Testis (tissue), 2 donors: ENCODE measurements at regions not wholly inside any gene's neighbourhood (a gene's known extent, or its start where the extent isn't known, plus 50 kb on each side); places are given as distances from the start of the nearest gene placed in this dataset.

Experiments used
- POLR2A ChIP-seq: fragments of 450-650 bp; IDR thresholded peaks from one replicate; pipeline ENCODE4 v1.6.1; 2017; ENCODE audit warnings: antibody characterized with exemption, mild to moderate bottlenecking, moderate library complexity
- TF ChIP-seq, protein P1 (sequence below), 3 experiments: fragments of 450-650 bp in 2 of 3; fragments of 200-600 bp in 1 of 3; sonication (generic) in 1 of 3; IDR thresholded peaks; one replicate each; pipeline ENCODE4 v1.5.1; 2016 to 2019; ENCODE audit warnings: antibody characterized with exemption in 3 of 3, mild to moderate bottlenecking in 2 of 3, moderate library complexity in 1 of 3

DNA sequence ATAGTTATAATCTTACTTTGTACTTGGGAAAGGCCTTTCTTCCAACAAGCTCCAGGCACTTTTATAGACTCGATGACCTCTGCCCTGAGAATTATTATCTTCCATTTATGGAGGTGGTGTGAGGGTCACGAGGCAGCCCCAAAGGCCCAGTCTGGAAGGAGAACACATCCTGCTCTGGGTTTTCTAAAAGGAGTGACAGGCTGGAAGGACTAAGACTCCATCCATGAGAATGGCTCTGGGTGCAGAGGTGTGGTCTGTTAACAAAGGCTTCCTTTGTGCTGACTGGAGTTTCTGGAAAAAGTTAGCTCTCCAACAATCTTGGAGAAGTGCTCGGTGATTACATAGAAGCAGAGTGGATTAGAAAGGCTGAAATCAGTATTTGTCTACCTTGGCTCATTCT lies 74.7 kb upstream of the SESN3 start:
- TF ChIP-seq POLR2A: no peak
- TF ChIP-seq, protein P1, sequence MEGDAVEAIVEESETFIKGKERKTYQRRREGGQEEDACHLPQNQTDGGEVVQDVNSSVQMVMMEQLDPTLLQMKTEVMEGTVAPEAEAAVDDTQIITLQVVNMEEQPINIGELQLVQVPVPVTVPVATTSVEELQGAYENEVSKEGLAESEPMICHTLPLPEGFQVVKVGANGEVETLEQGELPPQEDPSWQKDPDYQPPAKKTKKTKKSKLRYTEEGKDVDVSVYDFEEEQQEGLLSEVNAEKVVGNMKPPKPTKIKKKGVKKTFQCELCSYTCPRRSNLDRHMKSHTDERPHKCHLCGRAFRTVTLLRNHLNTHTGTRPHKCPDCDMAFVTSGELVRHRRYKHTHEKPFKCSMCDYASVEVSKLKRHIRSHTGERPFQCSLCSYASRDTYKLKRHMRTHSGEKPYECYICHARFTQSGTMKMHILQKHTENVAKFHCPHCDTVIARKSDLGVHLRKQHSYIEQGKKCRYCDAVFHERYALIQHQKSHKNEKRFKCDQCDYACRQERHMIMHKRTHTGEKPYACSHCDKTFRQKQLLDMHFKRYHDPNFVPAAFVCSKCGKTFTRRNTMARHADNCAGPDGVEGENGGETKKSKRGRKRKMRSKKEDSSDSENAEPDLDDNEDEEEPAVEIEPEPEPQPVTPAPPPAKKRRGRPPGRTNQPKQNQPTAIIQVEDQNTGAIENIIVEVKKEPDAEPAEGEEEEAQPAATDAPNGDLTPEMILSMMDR (IDR thresholded peaks at IDR 0.05): no peak
